GM19397 (cell line): ENCODE measurements at regions not wholly inside any gene's neighbourhood (a gene's known extent, or its start where the extent isn't known, plus 50 kb on each side); places are given as distances from the start of the nearest gene placed in this dataset.
A peak's percentile ranks its signal among the peaks of the same experiment; 100 is the strongest.
"Not testable (repeated sequence)": the region's sequence is repeated elsewhere in the genome, so short reads cannot be mapped to it uniquely, and the experiment has no call there.

Experiments
- ATAC-seq: cut with Tn5 transposase; IDR thresholded peaks from one replicate; pipeline ENCODE4 v1.9.1; 2021; ENCODE audit warnings: mild to moderate bottlenecking, moderate library complexity; ENCODE audit not compliant: unreplicated experiment

- no peak for ATAC-seq
Observed at GRCh38 chr7:25069900-25070443, 55.1 kb downstream of the CYCS start.

- ATAC-seq, result no peak
Observed at GRCh38 chr7:25068502-25069213, 56.4 kb downstream of the CYCS start.

- no peak for ATAC-seq
Observed at GRCh38 chr7:25067726-25068501, 57.1 kb downstream of the CYCS start.

GRCh38 chr7:25066253-25066652, 58.8 kb downstream of the CYCS start:
- no peak for ATAC-seq

- ATAC-seq, result no peak
Observed at GRCh38 chr7:25062380-25062779, 62.7 kb downstream of the CYCS start.

GRCh38 chr7:25060487-25061055, 64.5 kb downstream of the CYCS start:
- no peak for ATAC-seq

GRCh38 chr7:25059576-25059975, 65.5 kb downstream of the CYCS start:
- no peak for ATAC-seq

- no peak for ATAC-seq
Observed at GRCh38 chr7:25056368-25056767, 68.7 kb downstream of the CYCS start.

- no peak for ATAC-seq
Observed at GRCh38 chr7:25055520-25056220, 69.4 kb downstream of the CYCS start.

GRCh38 chr7:25054819-25055519, 70.1 kb downstream of the CYCS start:
- ATAC-seq, result no peak

GRCh38 chr7:25050223-25050622, 70.2 kb upstream of the OSBPL3 start:
- no peak for ATAC-seq

- no peak for ATAC-seq
Observed at GRCh38 chr7:25048444-25048834, 68.5 kb upstream of the OSBPL3 start.

GRCh38 chr7:25047571-25048443, 67.8 kb upstream of the OSBPL3 start:
- ATAC-seq, result not testable (repeated sequence)

- ATAC-seq, result no peak
Observed at GRCh38 chr7:25037325-25037724, 57.3 kb upstream of the OSBPL3 start.

- ATAC-seq, result no peak
Observed at GRCh38 chr7:25035274-25035673, 55.3 kb upstream of the OSBPL3 start.

GRCh38 chr7:25034136-25034535, 54.2 kb upstream of the OSBPL3 start:
- no peak for ATAC-seq

- no peak for ATAC-seq
Observed at GRCh38 chr7:25032774-25033743, 53.1 kb upstream of the OSBPL3 start.

GRCh38 chr7:25031432-25031831, 51.5 kb upstream of the OSBPL3 start:
- peak; percentile 29 for ATAC-seq
